HG03469 (cell line): ENCODE measurements at regions not wholly inside any gene's neighbourhood (a gene's known extent, or its start where the extent isn't known, plus 50 kb on each side); places are given as distances from the start of the nearest gene placed in this dataset.
"Not testable (repeated sequence)": the region's sequence is repeated elsewhere in the genome, so short reads cannot be mapped to it uniquely, and the experiment has no call there.

Source experiments
- ATAC-seq: cut with Tn5 transposase; IDR thresholded peaks from one replicate; pipeline ENCODE4 v1.9.1; 2021; ENCODE audit warnings: mild to moderate bottlenecking, moderate library complexity, moderate number of reproducible peaks; ENCODE audit not compliant: unreplicated experiment

- ATAC-seq, result no peak
These were observed 545.7 kb upstream of the PABPC4L start for GRCh38 chr4:134747108-134747805.

- ATAC-seq, result peak; percentile 65
These were observed 538.7 kb upstream of the PABPC4L start for GRCh38 chr4:134740290-134740689.

GRCh38 chr4:134735901-134736300, 534.3 kb upstream of the PABPC4L start:
- ATAC-seq, result no peak

DNA sequence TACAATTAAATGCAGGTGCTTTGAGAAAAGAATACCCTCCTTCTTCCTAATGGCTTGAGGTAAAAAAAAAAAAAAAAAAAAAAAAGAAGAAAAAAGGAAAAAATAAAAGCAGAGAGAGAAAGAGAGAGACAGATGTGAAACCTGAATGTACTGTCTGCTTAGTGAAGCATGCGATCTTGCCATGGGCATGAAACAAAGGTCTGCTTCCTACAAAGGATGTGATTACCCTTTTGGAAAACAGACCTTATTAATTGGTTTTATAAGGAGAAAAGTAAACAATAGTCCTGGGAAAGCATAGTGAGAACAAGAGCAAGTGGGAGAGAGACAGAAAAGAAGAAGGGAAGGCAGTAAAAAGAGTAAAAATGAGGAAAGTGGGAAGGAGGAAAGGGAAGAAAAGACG, 526.1 kb upstream of the PABPC4L start:
- no peak for ATAC-seq

DNA sequence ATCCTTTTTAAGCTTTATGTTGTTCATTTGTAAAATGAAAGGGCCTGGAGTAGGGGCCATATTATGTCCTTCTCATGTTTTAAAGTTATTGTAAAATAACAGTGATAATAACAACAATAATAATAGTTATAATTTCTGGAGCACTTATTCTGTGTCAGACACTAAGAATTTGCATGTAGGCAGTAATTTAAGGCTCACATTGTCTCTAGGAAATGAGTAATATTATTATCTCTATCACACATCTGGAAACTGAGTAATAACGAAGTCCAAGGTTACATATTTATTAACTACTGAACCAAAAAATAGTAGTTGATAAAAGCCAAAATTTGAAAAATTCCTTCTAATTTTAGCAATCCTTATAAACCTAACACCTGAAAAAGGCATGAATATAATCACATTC, 520.7 kb upstream of the PABPC4L start:
- no peak for ATAC-seq

DNA sequence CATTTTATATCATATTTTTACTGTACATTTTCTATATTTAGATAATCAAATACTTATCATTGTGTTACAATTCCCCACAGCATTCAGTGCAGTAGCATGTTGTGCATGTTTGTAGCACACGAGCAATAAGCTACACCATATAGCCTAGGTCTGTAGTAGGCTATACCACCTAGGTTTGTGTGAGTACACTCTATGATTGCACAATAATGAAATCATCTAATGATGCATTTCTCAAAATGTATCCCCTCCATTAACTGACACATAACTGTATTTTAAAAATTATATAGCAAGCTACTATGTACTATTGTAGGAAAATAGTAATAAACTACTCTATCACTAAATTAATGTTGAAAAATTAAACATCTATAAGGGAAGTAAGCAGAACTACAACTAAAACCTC, 518.4 kb upstream of the PABPC4L start:
- no peak for ATAC-seq

DNA sequence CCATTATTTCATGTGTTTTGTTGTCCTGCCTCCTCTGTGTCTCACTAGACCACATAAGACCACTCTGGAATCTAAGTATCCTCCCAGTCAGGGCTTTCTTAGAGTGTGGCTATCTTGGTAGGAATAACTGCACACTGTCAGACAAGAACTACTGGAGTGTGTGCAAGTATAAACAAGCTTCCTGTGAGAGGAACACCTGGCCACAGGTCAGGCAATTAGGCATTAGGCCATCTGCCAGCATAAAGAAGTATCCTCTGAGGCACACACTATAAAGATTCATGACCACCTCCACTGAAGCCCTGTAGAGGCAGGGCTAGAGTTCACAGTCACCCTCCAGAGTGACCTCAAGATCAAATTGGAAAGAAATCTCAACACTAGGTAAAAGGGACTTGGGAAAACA, 507.0 kb upstream of the PABPC4L start:
- ATAC-seq, result no peak

DNA sequence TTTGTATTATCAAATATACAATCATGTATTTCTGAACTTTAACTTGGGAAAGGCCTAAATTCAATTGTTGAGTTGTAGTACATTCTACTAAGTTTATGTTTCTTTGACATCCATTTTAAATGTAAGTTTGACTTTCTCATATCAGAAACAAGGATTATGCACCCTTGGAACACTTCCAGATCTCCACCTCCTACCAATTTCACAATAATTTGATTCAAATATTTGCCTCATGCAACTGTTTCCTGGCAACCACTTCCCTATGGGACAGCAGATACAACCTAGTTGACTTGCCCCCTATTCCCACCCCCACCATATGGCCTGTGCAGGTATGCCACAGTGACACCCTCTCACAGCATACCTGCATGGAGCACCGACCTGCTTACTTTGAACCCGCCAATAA, 506.4 kb upstream of the PABPC4L start:
- no peak for ATAC-seq

DNA sequence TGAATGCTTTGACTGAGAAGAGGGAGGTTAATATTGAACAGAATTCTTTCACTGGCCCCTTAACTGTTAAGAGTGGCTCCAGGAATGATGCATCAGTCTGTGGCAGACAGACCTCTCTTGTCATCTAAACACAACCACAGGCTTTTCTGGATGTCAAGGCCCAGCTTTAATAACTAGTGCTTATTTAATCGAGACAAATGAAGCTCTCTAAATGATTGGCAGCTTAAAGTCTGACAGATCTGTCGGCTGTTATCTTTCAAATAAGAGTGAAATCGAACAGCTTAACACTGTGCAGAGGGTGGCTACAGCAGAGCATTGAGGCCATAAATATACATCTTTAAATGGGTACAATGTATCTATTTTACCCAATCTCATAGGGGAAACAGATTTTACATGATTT, 500.8 kb upstream of the PABPC4L start:
- ATAC-seq, result no peak

DNA sequence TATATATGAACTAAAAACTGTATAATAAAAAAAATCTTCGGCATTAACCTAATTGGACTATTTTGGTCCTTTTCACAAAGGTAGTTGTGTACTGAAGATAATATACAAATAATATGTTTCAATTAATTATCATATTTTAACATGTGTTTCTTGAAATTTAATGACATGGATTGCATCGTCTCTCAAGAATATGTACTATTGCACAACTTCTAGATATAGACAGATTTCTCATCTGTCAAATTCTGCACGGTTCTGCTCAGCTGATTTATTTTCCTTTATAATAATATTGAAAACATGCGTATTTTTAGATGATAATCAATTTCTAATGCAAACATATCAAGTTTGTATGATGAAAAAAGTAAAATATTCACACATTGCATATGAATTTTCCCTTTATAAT, 498.7 kb upstream of the PABPC4L start:
- ATAC-seq, result no peak

DNA sequence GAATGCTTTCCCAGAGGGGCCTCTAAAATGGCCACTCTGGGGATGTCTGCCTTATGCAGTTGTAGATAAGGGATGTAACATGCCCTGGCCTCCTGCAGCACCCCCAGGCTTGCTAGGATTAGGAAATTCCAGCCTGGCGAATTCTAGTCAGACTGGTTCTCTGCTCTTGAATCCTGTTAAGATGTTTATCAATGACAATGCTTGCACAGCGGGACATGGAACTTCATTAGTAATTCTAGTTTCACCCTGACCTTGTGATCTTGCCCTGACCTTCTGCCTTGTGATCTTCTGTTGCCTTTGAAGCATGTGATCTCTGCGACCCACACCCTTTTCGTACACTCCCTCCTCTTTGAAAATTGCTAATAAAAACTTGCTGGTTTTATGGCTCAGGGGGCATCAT, 497.2 kb upstream of the PABPC4L start:
- ATAC-seq, result not testable (repeated sequence)

DNA sequence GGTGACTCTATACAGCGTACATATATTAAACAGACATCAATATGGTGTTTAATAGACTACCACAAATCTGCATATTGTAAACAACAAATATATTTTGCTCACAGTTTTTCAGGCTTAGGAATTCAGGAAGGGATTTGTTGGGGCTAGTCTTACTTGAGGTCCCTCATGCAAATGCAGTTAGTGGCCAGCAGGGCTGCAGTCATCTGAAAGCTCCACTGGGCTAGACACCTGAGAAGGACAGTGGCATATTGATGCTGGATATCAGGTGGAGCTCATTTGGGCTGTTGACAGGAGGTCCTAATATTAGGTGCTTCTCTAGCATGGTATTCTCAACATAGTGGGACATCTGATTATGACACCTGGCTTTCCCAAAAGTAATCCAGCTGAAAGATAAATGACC, 493.8 kb upstream of the PABPC4L start:
- no peak for ATAC-seq

- ATAC-seq, result no peak
These were observed 490.3 kb upstream of the PABPC4L start for GRCh38 chr4:134691915-134692314.

DNA sequence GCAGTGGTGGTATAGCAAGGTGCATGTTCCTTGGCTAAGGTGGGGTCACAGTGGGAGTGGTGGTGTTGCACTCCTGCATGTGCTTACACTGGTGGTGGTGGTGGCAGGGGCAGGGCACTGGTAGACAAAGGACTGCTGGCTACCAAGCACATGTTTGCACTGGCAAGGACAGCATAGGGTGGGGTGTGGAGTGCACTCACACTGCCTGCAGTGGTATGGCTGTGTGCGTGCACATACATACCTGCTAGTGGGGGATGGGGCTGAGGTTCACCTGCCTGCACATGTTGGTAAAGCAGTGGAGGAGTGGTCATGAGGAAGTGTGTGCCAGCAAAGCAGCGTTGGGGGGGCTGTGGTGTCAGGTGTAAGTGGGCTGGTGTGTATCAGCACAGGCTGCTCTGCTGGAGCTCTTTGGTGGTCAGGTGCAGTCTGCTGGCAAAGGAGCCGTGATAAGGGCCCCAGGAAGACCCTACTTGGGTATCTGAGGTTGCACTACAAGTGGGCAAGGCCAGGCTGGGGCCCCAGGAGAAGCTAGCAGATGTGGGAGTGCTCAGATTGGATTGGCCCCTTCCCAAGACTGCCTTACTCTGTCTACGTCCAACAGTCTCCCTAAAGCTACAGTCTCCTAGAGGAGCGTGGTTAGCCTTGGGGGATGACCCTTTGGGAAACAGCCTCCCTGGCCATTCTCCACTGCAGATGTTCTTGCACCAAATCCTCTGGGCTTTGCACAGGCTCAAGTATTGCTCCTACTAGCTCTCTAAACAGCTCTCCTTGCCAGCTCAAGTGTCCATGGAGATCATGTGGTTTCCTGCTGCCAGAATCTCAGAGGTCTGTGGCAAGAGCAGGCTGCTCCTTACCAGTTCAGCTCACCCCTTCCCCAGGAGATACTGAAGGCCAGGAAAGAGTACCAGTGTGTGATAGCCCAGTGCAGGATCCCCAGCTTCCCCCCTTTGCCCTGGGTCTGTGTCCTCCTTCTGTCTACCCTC, 486.3 kb upstream of the PABPC4L start:
- ATAC-seq, result no peak

DNA sequence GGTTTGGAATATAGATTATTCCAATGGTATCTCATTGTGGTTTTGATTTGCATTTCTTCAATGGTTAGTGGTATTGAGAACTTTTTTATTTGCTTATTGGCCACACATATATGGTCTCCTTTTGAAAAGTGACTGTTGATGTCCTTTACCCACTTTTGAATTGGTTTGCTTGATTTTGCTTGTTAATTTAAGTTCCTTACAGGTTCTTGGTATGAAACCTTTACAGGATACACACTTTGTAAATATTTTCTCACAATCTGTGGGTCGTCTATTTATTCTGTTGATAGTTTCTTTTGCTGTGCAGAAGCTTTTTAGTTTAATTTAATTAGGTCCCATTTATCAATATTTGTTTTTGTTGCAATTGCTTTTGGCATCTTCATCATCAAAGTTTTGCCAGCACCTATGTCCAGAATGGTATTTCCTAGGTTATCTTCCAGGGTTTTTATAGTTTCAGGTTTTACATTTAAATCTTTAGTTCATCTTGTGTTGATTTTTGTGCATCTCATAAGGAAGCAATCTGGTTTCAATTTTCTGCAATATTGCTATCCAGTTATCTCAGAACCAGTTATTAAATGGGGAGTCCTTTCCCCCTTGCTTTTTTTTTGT, 475.7 kb upstream of the PABPC4L start:
- ATAC-seq, result no peak

GRCh38 chr4:134668237-134668636, 466.6 kb upstream of the PABPC4L start:
- ATAC-seq, result no peak

GRCh38 chr4:134666640-134667039, 465.1 kb upstream of the PABPC4L start:
- ATAC-seq, result no peak

DNA sequence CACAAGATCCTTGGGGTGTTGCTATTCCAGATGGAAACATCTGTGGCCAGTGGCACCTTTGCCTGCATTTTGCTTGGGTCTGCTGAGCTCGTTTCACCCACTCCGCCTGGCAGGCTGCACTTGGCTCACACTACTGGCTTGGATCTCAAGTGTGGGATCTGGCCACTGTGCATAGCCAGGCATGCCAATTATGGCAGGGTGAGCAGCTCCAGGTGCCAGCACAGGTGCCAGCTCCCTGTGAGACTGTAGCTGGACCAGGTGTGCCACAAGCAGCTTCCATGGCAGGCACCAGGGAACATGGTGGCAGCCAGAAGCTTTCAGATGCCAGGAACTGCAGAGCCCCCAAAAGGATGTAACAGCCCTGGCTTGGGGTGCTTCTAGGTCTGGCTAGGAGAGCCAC, 463.8 kb upstream of the PABPC4L start:
- ATAC-seq, result no peak

- ATAC-seq, result no peak
These were observed 462.2 kb upstream of the PABPC4L start for GRCh38 chr4:134663742-134664141.

DNA sequence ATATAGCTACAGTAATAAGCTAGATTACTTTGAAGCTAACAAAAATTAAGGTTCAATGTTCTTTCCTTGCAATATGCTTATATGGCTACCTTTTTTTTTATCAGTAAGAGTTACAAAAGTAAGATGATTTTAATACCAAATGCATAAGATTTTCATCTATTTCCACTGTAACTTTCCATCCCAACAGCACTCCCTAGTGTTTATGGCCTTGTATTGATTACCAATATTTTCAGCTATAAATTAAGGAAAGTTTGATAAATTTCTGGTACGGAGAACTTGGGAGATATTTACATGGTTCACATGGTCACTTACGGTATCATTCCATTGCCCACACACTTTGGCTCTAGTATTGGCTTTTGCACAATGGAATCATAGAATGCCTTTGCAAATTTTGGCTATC, 448.9 kb upstream of the PABPC4L start:
- no peak for ATAC-seq

GRCh38 chr4:134645778-134646177, 444.2 kb upstream of the PABPC4L start:
- ATAC-seq, result no peak
